OCI-LY7 (cell line): ENCODE measurements at regions not wholly inside any gene's neighbourhood (a gene's known extent, or its start where the extent isn't known, plus 50 kb on each side); places are given as distances from the start of the nearest gene placed in this dataset.

ENCODE experiments used
- EZH2phosphoT487 ChIP-seq: fragments of 200-600 bp; sonication (generic); IDR thresholded peaks from 2 replicates; pipeline ENCODE4 v1.6.1; 2018; ENCODE audit warnings: low read depth, borderline replicate concordance, mild to moderate bottlenecking, mixed run types, antibody characterized with exemption, low read length, moderate library complexity, mixed read lengths
- TF ChIP-seq, protein P1 (sequence below): fragments of 200-600 bp; sonication (generic); conservative IDR thresholded peaks from 2 replicates; pipeline ENCODE4 v1.5.1; 2014; ENCODE audit warnings: mild to moderate bottlenecking, antibody characterized with exemption, low read length, moderate library complexity, mixed read lengths

DNA sequence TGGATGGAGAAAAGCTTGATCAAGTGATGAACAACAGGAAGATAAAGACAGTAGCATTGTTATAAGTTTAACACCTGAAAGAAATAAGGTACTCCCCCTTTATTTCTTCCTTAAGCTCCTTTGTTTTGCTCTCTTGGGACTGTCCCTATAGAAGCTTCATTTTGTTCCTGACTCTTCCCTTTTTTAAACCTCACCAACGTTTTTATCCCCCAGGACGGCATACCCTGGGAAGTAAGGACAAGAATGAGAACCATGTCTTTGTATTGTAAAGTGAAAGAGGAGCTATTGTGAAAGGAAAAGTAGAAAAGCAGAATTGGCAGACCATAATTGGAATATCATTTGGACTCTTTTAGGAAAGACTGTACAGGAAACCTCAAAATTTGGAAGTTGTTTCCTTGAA is 1368.6 kb upstream of the C9orf72 start:
- TF ChIP-seq, protein P1, sequence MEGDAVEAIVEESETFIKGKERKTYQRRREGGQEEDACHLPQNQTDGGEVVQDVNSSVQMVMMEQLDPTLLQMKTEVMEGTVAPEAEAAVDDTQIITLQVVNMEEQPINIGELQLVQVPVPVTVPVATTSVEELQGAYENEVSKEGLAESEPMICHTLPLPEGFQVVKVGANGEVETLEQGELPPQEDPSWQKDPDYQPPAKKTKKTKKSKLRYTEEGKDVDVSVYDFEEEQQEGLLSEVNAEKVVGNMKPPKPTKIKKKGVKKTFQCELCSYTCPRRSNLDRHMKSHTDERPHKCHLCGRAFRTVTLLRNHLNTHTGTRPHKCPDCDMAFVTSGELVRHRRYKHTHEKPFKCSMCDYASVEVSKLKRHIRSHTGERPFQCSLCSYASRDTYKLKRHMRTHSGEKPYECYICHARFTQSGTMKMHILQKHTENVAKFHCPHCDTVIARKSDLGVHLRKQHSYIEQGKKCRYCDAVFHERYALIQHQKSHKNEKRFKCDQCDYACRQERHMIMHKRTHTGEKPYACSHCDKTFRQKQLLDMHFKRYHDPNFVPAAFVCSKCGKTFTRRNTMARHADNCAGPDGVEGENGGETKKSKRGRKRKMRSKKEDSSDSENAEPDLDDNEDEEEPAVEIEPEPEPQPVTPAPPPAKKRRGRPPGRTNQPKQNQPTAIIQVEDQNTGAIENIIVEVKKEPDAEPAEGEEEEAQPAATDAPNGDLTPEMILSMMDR = no peak
- TF ChIP-seq EZH2phosphoT487 = no peak
